ENCODE measurements at regions not wholly inside any gene's neighbourhood (a gene's known extent, or its start where the extent isn't known, plus 50 kb on each side); places are given as distances from the start of the nearest gene placed in this dataset.
"Not testable (repeated sequence)": the region's sequence is repeated elsewhere in the genome, so short reads cannot be mapped to it uniquely, and the experiment has no call there.

DNA sequence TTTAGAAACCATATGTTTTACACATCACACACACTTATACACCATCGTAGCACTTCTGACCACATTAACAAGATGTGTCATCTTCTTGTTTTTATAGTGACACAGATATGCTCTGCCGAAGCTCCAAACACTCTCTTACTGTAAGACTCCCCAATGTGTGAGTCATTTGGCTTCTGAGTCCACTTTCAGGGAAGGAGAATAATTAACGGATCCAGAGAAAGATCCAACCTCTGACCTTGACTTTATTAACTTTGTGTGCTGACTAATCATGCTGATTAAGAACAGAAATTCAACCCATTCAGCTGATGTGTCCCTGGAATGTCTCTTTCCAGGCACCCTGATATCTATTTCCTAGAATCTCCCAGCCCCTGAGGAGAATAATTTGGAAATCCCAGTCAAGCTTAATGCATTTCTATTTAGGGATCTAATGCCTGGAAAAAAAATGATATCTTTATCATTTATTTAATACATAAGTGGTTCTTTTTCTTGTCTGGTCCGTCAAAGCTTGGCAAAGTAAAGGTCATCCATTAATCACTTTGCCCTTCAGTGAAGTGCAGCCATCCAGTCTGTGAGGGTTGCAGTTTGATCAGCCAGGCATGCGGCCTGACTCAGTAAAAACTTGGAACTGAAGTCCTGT lies 615.8 kb upstream of the SYT4 start:
- DNase-seq = no peak

DNA sequence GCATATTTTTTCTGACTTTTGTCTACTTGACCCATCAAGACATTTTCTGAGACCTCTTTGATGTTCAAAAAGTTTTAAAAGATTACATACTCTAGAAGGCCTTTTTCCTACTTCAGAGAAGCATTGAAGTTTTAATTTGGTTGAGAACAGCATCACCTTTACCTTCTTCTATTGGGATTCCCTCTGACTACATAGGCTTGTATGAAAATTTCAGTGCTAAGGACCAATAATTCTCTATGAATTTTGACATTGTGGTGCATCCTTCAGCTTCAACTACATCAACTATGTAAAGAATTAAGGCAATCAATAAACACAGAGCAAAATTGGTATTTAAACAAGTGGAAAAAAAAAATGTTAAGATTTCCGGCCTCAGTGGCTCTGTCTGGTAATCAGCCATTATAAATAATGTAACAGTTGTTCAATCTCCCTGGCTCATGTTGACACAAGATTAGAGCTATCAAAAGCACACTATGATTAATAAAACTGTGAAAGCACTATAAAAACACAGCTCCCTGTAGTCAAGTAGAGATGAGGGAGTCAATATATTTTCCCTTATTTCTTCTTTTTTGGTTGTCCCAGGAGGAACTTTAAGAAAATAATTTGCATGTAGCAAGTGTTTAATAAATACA lies 627.0 kb upstream of the SYT4 start:
- DNase-seq = no peak

DNA sequence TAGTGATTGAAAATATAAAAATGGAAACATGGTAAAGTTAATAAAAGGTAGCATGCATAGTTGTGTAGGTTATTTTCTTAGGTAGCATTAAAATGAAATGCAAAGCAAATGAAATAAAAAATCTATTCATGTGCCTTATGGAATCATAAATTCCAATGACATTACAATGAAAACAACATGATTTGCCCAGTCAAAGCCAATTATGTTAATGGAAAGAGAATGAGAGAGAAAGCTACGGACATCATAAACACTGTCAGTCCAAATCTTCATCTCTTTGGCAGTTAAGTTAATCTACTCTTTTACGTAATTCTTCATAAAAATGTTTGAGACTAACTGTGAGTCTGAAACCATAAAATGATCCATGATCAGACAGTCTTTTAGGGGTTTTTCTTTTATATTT lies 636.7 kb upstream of the SYT4 start:
- DNase-seq = no peak

DNA sequence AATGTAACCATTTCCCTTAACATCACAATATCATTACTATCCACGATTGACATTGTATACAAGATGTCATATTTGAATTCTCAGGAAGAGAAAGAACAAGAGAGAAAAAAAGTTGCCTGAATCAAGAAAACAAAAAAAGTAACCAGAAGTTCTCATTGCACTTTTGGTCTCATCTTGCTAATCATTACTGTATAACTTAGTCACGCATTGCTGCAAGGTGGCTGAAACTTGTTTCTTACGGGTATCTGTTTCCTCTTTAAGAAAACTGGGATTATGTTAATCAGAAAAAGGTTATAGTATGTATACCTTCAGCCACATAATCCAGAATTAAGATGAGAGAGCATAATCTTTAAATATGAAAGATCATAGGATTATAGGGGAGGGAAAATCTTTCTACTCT lies 639.7 kb upstream of the SYT4 start:
- DNase-seq = no peak

DNA sequence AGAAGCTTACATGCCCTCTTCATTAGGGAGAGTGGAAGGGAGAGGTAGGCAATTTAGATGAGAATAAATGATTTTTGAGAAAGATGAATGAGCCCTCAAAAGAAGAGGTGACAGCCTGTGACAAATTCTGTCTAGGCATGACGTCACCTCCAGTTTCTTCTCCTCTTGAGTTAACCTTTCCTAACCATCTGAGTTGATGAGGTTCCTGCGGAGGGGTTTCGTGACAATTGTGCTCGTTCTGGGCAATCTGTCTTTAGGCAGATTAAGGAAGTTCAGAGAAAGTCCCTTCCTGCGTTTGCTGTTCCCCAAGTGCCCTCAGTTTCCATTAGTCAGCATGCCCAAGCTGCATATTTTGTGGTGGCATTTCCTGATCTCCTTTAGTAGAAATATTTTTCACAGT lies 640.2 kb upstream of the SYT4 start:
- no peak for DNase-seq

DNA sequence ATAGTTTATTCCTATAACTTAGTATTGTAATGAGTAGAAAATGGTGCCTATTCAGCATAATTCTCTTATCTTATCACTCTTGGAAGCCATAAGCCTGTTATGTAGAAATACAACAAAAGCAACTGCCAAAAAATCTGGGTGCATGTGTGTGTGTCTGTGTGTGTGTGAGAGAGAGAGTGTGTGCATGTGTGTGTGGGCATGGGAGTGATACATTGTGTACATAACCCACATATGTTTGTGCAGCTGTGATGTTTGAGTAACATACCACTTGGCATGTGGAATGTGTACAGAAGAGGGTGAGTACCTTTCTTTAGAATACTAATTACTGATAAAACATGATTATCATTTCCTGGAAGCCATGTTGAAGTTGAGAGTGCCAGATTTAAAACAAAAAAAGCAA lies 642.3 kb upstream of the SYT4 start:
- DNase-seq = no peak

DNA sequence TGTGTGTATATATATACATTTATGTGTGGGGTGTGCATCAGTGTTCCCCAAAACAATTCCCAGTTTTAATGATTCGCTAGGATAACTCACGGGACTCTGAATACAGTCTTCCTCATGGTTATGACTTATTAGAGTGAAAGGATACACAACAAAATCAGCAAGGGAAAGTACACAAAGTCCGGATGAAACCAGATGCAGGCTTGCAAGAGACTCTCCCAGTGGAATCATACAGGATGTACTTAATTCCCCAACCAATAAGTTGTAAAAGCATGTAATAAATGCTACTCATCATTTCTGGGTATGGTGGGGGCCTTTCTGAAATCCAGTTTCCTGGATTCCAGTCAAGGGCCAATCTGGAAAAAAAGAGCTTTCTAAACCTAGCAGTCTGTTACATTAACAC lies 654.1 kb upstream of the SYT4 start:
- DNase-seq = no peak

DNA sequence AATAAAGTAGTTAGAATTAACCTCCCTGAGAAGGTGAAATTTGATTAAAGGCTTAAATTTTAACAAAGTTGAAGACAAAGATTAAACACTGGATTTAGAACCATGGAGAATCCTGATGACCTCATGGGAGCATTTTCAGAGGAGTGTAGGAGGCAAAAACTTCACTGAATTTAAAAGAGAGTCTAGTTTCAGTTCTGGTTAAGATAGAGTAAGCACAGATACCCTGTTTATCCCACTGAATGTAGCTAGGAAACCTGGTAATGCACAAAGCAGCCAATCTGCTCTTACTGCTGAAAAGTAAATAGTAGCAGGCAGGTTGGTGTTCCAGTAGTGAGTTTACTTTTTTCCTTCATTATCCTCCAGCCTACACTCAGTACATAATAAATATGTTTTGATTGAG lies 654.9 kb upstream of the SYT4 start:
- no peak for DNase-seq

DNA sequence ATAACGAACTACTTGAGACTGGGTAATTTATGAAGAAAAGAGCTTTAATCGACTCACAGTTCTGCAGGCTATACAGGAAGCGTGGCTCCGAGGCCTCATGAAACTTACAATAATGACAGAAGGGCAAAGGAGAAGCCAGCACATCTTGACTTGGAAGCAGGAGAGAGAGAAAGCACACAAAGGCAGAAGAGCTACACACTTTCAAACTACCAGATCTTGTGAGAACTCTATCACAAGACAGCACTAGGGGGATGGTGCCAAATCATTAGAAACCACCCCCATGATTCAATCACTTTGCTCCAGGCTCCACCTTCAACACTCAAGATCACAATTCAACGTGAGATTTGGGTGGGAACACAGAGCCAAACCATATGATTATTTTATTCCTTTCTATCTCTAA lies 655.9 kb upstream of the SYT4 start:
- DNase-seq = no peak

DNA sequence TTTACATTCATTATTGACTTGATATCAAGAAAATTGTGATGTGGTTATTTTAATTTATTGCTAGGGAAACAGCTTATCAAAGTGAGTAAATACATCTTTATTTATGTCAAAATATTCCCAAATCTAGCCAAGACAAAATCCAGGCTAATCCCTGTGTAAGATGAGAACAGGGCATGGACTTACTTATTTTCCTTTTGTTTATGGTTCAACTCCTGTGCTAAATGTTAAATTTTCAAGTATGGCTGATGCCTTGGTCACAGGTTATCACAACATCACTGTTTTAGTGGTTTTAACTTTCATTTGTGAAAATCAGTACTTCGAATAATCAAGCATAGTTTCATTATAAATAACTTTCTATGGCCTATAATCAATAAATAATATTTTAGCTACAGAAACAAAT lies 657.0 kb upstream of the SYT4 start:
- no peak for DNase-seq

DNA sequence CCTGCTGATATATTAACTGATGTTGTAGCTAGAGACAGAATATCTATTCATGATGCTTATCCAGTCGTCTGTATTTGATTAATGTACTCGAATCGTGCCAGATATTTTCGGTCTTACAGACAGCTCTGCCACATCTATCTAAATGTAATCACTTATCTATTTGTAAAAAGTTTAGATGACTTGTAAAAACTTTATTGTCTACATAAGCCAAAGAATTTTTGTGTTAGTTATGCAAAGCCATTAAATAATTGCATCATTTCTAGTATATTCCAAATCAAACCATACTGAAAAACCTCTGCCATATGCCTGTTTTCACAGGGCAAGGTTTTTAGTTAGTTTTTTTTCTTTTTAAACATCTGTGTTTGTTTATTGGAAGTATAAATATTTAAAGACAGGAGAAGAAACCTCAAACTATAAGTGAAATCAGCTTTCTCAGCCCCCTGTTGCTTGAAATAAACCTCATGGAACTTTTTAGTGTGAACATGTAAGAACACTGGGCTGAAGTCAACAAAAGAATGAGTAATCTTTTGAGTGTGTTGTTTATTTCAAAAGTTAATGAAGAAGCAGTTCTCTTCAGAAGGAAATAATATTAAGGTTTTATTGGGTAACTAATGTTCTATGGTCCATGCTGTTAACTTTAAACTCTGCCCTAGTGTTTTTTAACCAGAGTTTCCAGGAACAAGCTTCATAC lies 657.6 kb upstream of the SYT4 start:
- no peak for DNase-seq

DNA sequence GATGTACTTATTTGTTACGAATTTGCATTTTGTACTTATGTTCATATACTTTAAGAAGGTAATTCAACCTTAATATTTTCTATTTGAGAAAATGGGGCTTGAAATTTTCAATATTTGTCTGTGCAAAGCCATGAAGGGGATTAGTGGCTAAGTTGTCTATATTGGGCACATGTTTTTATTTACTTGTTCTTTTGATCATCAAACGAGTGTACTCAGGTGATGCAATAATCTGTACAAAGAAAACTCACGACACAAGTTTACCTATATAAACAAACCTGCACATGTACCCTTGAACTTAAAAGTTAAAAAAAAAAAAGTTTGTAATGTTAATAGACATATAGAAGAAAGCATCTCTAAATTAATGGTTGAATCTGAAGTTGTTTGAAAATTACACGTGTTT lies 658.9 kb upstream of the SYT4 start:
- no peak for DNase-seq

DNA sequence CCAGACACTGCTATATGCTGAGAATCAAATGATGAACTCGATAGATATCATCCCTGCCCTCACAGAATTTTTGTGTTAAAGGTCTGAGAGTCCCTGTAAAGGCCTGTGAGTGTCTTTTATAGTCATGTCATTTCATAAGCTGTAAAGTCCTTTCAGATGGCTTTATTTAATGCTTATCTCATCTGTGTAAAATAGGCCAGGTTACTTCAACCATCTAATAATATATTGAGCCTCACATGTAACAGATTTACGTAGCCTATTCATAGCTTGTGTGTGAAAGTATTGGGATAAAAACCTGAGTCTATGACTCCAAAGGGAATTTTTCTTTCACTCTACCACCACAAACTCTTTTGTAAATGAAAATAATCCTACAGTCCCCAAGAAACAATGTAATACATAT lies 672.0 kb upstream of the SYT4 start:
- no peak for DNase-seq

DNA sequence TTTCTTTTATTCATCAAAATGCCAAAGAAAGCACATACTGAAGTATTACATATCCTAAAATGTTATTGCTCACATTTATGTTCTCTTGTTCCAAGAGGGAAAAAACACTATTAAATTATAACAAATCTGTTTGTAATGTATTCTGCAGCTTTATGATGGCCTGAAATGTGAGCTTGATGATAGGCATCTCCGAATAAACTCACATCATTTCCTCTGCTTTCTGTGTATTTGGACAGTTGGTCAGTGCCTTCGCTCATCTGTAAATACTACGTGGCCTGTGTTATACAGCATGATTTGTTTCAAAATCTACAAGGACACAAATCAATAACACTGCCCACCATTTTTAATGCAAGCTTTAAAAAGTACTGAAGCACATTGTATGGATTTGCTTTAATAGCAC lies 672.8 kb upstream of the SYT4 start:
- no peak for DNase-seq

DNA sequence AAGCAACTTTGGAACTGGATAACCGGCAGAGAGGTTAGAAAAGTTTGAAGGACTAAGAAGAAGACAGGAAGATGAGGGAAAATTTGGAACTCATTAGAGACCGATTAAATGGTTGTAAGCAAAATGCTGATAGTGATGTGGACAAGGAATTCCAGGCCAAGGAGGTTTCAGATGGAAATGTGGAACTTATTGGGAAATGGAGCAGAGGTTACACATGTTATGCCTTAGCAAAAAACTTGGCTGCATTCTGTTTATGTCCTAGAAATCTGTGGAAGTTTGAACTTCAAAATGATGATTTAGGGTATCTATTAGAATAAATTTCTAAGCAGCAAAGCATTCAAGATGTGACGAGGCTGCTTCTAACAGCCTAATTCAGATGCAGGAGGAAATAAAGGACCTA lies 675.1 kb upstream of the SYT4 start:
- DNase-seq = no peak

DNA sequence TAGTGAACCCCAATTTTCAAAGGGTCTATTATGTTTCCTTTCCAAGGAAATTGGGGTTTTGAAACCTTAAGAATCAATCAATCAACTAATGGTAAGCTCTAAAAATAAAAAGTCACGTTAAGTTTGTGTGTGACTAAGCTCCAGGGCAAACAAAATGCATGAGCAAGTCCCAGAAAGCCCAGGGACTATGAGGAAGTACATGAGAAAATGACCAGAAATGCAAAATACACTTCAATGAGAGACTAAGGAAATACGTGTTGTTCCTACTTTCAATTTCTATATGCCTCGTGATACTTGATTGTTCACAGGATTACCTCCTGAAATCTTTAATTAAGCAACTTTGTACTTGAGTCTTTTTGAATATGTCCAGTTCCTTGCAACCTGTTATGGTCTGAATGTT lies 684.4 kb upstream of the SYT4 start:
- DNase-seq = no peak

DNA sequence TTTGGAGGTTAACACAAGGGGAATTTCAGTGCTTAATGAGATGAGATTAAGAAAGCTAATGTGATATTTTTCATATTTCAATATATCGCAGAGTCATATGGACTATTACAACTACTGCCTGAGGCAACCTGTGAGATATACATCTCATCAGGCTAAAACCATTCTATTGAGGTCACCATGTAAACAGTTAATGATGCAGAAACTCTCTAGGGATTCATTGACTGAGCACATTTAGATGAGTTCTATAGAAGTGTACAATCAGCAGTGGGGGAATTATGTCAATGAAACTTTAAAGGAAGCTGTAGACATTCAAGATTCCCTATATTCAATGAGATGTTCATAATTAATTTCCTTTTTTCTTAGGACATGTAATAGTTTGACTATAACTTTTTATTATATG lies 687.4 kb upstream of the SYT4 start:
- no peak for DNase-seq

DNA sequence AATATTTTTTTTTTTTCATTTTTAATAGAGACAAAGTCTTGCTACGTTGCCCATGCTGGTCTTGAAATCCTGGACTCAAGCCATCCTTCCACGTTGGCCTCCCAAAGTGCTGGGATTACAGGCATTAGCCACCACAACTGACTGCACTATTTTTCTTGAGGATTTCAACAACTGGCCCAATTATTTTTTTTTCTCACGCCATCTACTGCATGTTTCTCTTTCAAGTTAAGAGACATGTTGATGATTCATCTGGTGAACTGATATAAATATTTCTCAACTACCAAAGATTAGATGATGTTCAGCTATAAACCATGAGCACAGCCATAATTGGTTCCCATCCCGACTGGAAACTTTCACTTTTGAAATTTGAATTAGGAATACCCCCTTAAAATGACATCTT lies 688.4 kb upstream of the SYT4 start:
- no peak for DNase-seq

DNA sequence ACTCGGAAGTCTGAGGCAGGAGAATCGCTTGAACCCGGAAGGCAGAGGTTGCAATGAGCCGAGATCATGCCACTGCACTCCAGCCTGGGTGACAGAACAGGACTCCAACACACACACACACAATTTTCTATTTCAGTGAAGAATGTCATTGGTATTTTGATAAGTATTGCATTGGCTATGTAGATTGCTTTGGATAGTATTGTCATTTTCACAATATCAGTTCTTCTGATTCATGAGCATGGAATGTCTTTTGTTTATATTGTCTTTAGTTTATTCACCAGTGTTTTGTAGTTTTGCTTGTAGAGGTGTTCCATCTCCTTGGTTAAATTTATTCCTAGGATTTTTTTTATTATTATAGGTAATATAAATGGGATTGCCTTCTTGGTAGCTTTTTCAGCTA lies 693.4 kb upstream of the SYT4 start:
- no peak for DNase-seq

DNA sequence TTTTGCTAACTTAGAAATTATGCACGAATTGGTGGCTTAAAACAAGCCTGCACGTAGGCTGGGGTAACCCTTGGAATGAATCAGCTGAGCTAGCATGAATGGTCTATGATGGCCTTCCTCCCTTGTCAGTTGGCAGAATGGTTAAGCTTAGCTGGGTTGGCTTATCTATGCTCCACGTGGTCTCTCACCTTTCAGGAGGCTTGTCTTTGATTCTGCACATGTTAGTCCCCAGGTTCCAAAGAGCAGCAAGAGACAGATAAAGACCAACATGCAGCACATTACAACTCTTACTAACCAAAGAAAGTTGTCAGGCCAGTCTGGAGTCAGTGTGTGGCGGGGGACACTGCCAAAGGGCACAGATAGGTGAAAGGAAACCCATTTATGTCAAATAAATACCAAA lies 700.9 kb upstream of the SYT4 start:
- no peak for DNase-seq

DNA sequence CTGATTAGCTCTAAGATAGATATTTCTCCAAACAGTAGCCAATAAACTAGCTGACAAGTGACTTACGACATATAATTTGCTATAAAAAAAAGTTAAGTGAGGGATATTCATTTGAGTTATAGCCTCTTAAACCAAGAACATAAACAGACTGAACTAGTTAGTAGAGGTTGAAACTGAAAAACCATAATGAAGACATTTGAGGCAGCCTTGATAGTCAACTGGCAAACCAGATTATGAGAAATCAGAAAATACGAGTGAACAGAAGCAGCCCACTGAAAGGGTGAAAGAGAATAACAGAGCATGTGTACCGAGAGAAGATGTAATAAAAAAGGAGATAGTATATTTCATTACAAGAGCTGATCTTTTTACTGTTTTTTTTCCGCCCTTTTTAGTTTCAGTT lies 698.1 kb upstream of the SETBP1 start:
- no peak for DNase-seq

DNA sequence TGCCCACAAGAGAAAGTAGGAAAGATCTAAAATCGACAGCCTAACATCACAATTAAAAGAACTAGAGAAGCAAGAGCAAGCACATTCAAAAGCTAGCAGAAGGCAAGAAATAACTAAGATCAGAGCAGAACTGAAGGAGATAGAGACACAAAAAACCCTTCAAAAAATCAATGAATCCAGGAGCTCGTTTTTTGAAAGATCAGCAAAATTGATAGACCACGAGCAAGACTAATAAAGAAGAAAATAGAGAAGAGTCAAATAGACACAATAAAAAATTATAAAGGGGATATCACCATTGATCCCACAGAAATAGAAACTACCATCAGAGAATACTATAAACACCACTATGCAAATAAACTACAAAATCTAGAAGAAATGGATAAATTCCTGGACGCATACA lies 693.6 kb upstream of the SETBP1 start:
- DNase-seq = not testable (repeated sequence)

DNA sequence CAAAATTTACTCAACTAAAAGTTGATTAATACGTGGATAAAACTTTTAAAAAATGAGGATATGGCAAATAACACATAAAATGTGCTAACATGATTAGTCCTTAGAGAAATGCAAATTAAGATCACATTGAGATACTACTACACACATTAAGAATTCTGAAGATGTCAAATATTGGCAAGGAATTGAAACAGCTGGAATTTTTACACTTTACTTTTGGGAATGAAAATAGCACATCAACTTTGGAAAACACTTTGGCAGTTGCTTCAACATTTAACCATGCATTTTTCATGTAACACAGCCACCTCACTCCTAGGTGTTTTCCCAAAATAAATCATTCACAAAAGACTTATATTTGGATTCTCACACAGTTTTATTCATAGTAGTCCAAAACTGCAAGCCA lies 687.9 kb upstream of the SETBP1 start:
- DNase-seq = no peak

DNA sequence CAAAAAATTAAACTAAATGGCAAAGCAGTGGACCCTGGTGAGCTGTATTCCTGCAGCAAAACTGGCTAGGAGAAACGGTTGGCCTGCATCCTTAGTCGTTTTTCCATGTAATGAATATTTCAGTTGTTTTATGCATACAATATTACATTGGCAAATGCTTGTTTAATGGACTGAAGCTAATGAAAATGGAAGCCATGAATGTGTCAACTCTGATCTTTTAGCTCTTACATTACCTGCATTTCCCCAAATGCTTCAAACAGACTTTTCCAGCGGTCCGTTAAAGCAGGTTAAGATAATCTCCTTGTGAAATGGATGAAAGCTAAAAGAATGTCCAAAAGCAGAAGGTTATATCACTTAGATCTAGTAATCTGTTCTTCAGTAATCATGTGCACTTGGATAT lies 686.3 kb upstream of the SETBP1 start:
- no peak for DNase-seq

DNA sequence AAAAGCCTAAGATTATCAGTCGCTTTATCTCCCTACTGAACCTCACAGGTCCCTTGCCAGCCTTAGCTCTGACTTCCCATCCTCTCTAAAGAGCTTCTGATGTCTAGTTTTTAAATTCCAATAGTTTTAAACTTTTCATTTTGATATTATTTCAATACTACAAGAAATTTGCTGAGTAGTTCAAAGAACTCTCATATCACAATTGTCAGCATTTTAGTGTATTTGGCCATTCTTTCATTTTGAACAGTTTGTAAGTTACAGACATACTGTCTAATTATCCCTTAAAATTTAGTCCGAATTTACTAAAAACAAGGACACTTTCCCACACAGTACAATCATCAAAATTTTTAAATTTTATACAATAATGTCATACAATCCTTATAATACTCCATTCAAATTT lies 666.8 kb upstream of the SETBP1 start:
- no peak for DNase-seq

Data from CD4-positive, alpha-beta T cell treated with Interleukin-21 for 1 hour (primary cell).